ENCODE measurements at regions not wholly inside any gene's neighbourhood (a gene's known extent, or its start where the extent isn't known, plus 50 kb on each side); places are given as distances from the start of the nearest gene placed in this dataset.

GRCh38 chr5:155081618-155082017 lies 68.1 kb downstream of the KIF4B start:
- no peak for DNase-seq
- no peaks in the 10 kb centered on the region for H3K27me3 ChIP-seq (ENCODE audit: insufficient read depth, low read depth, severe bottlenecking)
- H3K4me3 ChIP-seq (ENCODE audit: low read depth, low read length): no peak overlapping the region
- H3K9me3 ChIP-seq (ENCODE audit: severe bottlenecking): no peaks in the 10 kb centered on the region
- H3K27ac ChIP-seq: no peak overlapping the region
- no peaks in the 10 kb centered on the region for H3K36me3 ChIP-seq
- TF ChIP-seq CTCF (IDR thresholded peaks at IDR 0.05; ENCODE audit: low read depth, low read length): no peak

- Histone ChIP-seq H3K4me3 (ENCODE audit: low read depth, low read length) (no peak overlapping the region), H3K9me3 (ENCODE audit: severe bottlenecking) (no peaks in the 10 kb centered on the region), H3K36me3 (no peaks in the 10 kb centered on the region), H3K27ac (no peak overlapping the region), H3K27me3 (ENCODE audit: insufficient read depth, low read depth, severe bottlenecking) (no peaks in the 10 kb centered on the region)
- TF ChIP-seq CTCF (IDR thresholded peaks at IDR 0.05; ENCODE audit: low read depth, low read length): no peak
- no peak for DNase-seq
These were observed 68.8 kb downstream of the KIF4B start for GRCh38 chr5:155082401-155082800.

- Histone ChIP-seq H3K36me3 (no peaks in the 10 kb centered on the region), H3K9me3 (ENCODE audit: severe bottlenecking) (no peaks in the 10 kb centered on the region), H3K27me3 (ENCODE audit: insufficient read depth, low read depth, severe bottlenecking) (no peaks in the 10 kb centered on the region), H3K4me3 (ENCODE audit: low read depth, low read length) (no peak overlapping the region), H3K27ac (no peak overlapping the region)
- DNase-seq: no peak
- no peak for TF ChIP-seq CTCF (IDR thresholded peaks at IDR 0.05; ENCODE audit: low read depth, low read length)
These were observed 71.9 kb downstream of the KIF4B start for GRCh38 chr5:155085282-155085989.

GRCh38 chr5:155087036-155087435 lies 73.5 kb downstream of the KIF4B start:
- DNase-seq: no peak
- H3K27me3 ChIP-seq (ENCODE audit: insufficient read depth, low read depth, severe bottlenecking): no peaks in the 10 kb centered on the region
- TF ChIP-seq CTCF (IDR thresholded peaks at IDR 0.05; ENCODE audit: low read depth, low read length): no peak
- H3K36me3 ChIP-seq: no peaks in the 10 kb centered on the region
- no peak overlapping the region for H3K4me3 ChIP-seq (ENCODE audit: low read depth, low read length)
- H3K27ac ChIP-seq: no peak overlapping the region
- no peaks in the 10 kb centered on the region for H3K9me3 ChIP-seq (ENCODE audit: severe bottlenecking)

GRCh38 chr5:155088811-155089210 lies 75.3 kb downstream of the KIF4B start:
- no peak for TF ChIP-seq CTCF (IDR thresholded peaks at IDR 0.05; ENCODE audit: low read depth, low read length)
- H3K4me3 ChIP-seq (ENCODE audit: low read depth, low read length): no peak overlapping the region
- H3K27me3 ChIP-seq (ENCODE audit: insufficient read depth, low read depth, severe bottlenecking): no peaks in the 10 kb centered on the region
- no peaks in the 10 kb centered on the region for H3K36me3 ChIP-seq
- DNase-seq: no peak
- H3K27ac ChIP-seq: no peak overlapping the region
- no peaks in the 10 kb centered on the region for H3K9me3 ChIP-seq (ENCODE audit: severe bottlenecking)

GRCh38 chr5:155089643-155090042 lies 76.1 kb downstream of the KIF4B start:
- Histone ChIP-seq H3K27ac (no peak overlapping the region), H3K27me3 (ENCODE audit: insufficient read depth, low read depth, severe bottlenecking) (no peaks in the 10 kb centered on the region), H3K4me3 (ENCODE audit: low read depth, low read length) (no peak overlapping the region), H3K9me3 (ENCODE audit: severe bottlenecking) (no peaks in the 10 kb centered on the region), H3K36me3 (no peaks in the 10 kb centered on the region)
- no peak for DNase-seq
- TF ChIP-seq CTCF (IDR thresholded peaks at IDR 0.05; ENCODE audit: low read depth, low read length): no peak

Measured in WERI-Rb-1 (cell line).